NCI-H748 (cell line): ENCODE measurements at regions not wholly inside any gene's neighbourhood (a gene's known extent, or its start where the extent isn't known, plus 50 kb on each side); places are given as distances from the start of the nearest gene placed in this dataset.

ENCODE experiments used
- DNase-seq: peaks from one replicate; lab custom pipeline; 2025; ENCODE audit not compliant: unreplicated experiment; lab: John Stamatoyannopoulos, UW

DNA sequence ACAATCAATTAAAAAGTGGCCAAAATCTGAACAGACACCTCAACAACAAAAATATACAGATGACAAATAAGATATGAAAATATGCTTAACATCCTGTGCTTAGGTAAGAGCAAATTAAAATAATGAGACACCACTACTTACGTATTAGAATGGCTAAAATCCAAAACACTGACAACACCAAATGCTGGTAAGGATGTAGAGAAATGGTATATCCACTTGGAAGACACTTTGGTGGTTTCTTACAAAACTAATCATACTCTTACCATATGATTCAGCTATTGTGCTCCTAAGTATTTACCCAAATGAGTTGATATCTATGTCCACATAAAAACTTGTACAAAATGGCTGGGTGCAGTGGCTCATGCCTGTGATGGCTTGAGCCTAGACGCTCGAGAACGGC, 51.7 kb upstream of the ZNF599 start:
- DNase-seq: no peak
